Choroid plexus epithelial cell (primary cell): ENCODE measurements at regions not wholly inside any gene's neighbourhood (a gene's known extent, or its start where the extent isn't known, plus 50 kb on each side); places are given as distances from the start of the nearest gene placed in this dataset.
A peak's percentile ranks its signal among the peaks of the same experiment; 100 is the strongest.
"Not testable (repeated sequence)": the region's sequence is repeated elsewhere in the genome, so short reads cannot be mapped to it uniquely, and the experiment has no call there.

Experiments used
- DNase-seq: peaks from one replicate; pipeline ENCODE4 v3.0.0-alpha.2; 2010; ENCODE audit warnings: low read depth
- H3K4me3 ChIP-seq: 2 replicates; pipeline ENCODE4 v1.5.1; 2011; ENCODE audit warnings: low read depth, mild to moderate bottlenecking, control low read depth, low read length, moderate library complexity
- CTCF ChIP-seq: conservative IDR thresholded peaks from 2 replicates; pipeline ENCODE4 v1.5.1; 2011; ENCODE audit warnings: low read depth, mild to moderate bottlenecking, control low read depth, inconsistent platforms, low read length, moderate library complexity

GRCh38 chr12:73984552-73984951 is 553.1 kb upstream of the ATXN7L3B start:
- H3K4me3 ChIP-seq, result no peak overlapping the region
- TF ChIP-seq CTCF, result no peak
- DNase-seq, result no peak

GRCh38 chr12:73991138-73991537 is 546.5 kb upstream of the ATXN7L3B start:
- no peak overlapping the region for H3K4me3 ChIP-seq
- no peak for DNase-seq
- TF ChIP-seq CTCF, result no peak

GRCh38 chr12:73998894-73999293 is 538.7 kb upstream of the ATXN7L3B start:
- no peak overlapping the region for H3K4me3 ChIP-seq
- no peak for DNase-seq
- TF ChIP-seq CTCF, result no peak

GRCh38 chr12:74015118-74015517 is 522.5 kb upstream of the ATXN7L3B start:
- H3K4me3 ChIP-seq, result no peak overlapping the region
- no peak for DNase-seq
- TF ChIP-seq CTCF, result no peak

- H3K4me3 ChIP-seq, DNase-seq: not testable (repeated sequence)
Measured at GRCh38 chr12:74016324-74016723, 521.3 kb upstream of the ATXN7L3B start.

GRCh38 chr12:74018849-74019248 is 518.8 kb upstream of the ATXN7L3B start:
- no peak for TF ChIP-seq CTCF
- DNase-seq, result no peak
- H3K4me3 ChIP-seq, result no peak overlapping the region

- TF ChIP-seq CTCF, result peak; percentile 82
- peak; percentile 75 for DNase-seq
- H3K4me3 ChIP-seq, result no peak overlapping the region
Measured at GRCh38 chr12:74021937-74022336, 515.7 kb upstream of the ATXN7L3B start.

GRCh38 chr12:74031045-74031444 is 506.6 kb upstream of the ATXN7L3B start:
- no peak for TF ChIP-seq CTCF
- DNase-seq, result no peak
- no peak overlapping the region for H3K4me3 ChIP-seq
